HCT116 (cell line): ENCODE measurements at regions not wholly inside any gene's neighbourhood (a gene's known extent, or its start where the extent isn't known, plus 50 kb on each side); places are given as distances from the start of the nearest gene placed in this dataset.
A peak's percentile ranks its signal among the peaks of the same experiment; 100 is the strongest.
"Not testable (repeated sequence)": the region's sequence is repeated elsewhere in the genome, so short reads cannot be mapped to it uniquely, and the experiment has no call there.

ENCODE experiments used
- ATAC-seq: fragments of 200-7000 bp; cut with Tn5 transposase; 2 replicates; pipeline ENCODE4 v1.9.1; 2020; ENCODE audit warnings: mild to moderate bottlenecking, moderate library complexity
- BruUV-seq: library from RNA; stranded (reverse); fragments of 400-500 nt; replicated peaks from 2 replicates; lab custom pipeline; 2021; lab: Mats Ljungman, UMichigan
- CTCF ChIA-PET: fragments of 300-600 bp; sonication (Branson Sonifier 250); formaldehyde crosslinking; loops from one replicate; lab custom pipeline; 2021; ENCODE audit warnings: antibody characterized with exemption; lab: Charles Lee
- POLR2A ChIA-PET: fragments of 300-600, 350-600 bp; sonication (Branson Sonifier 250); formaldehyde crosslinking; loops from one replicate; lab custom pipeline; 2021; ENCODE audit warnings: antibody characterized with exemption; lab: Charles Lee
- RAD21 ChIA-PET, 2 experiments: fragments of 300-600 bp; sonication (Branson Sonifier 250); formaldehyde crosslinking; loops; one replicate each; lab custom pipeline; 2023; ENCODE audit warnings: low total read pairs in 2 of 2; ENCODE audit not compliant: uncharacterized antibody in 2 of 2, unreplicated experiment in 2 of 2, low non-redundant PET in 1 of 2; lab: Charles Lee
- DNase-seq: peaks from one replicate; pipeline ENCODE4 v3.0.0-alpha.2; 2010; ENCODE audit warnings: low read depth, low spot score
- H2AFZ ChIP-seq: fragments of 200-600 bp; shearing (Covaris generic), sonication (generic); 2 replicates; pipeline ENCODE4 v1.6.1; 2017; ENCODE audit warnings: low read depth, mixed run types, mixed read lengths, antibody characterized with exemption, low read length; ENCODE audit not compliant: poor library complexity, severe bottlenecking
- H3K27ac ChIP-seq: 2 replicates; pipeline ENCODE4 v1.5.1; 2012; ENCODE audit warnings: low read depth, low read length
- H3K27me3 ChIP-seq: fragments of 200-600 bp; sonication (generic); 2 replicates; pipeline ENCODE4 v1.6.1; 2016; ENCODE audit warnings: mixed run types, low read length, mixed read lengths; ENCODE audit not compliant: insufficient read depth
- H3K36me3 ChIP-seq, 2 experiments: fragments of 200-500 bp in 1 of 2; fragments of 200-600 bp in 1 of 2; sonication (Bioruptor generic) in 1 of 2; sonication (generic) in 1 of 2; 2 replicates each; pipeline versions ENCODE4 v1.5.1 to v1.6.1; 2014 to 2016; ENCODE audit warnings: low read length in 2 of 2, inconsistent platforms in 1 of 2, mixed read lengths in 1 of 2, mixed run types in 1 of 2; ENCODE audit not compliant: insufficient read depth in 2 of 2, control insufficient read depth in 1 of 2
- H3K4me1 ChIP-seq, 2 experiments: fragments of 200-600 bp in 1 of 2; sonication (generic) in 1 of 2; 2 replicates each; pipeline versions ENCODE4 v1.5.1 to v1.6.1; 2012 to 2017; ENCODE audit warnings: low read length in 2 of 2, inconsistent platforms in 1 of 2, mild to moderate bottlenecking in 1 of 2, mixed read lengths in 1 of 2, mixed run types in 1 of 2, moderate library complexity in 1 of 2; ENCODE audit not compliant: insufficient read depth in 2 of 2, control insufficient read depth in 1 of 2
- H3K4me2 ChIP-seq: fragments of 200-600 bp; sonication (generic); 2 replicates; pipeline ENCODE4 v1.6.1; 2017; ENCODE audit warnings: mixed run types, low read length, mixed read lengths
- H3K4me3 ChIP-seq, 2 experiments: fragments of 200-600 bp in 1 of 2; sonication (generic) in 1 of 2; replicated peaks in 1 of 2; 2 replicates each; pipeline ENCODE4 v1.5.1; 2011 to 2016; ENCODE audit warnings: low read length in 2 of 2, control low read depth in 1 of 2, low read depth in 1 of 2, mild to moderate bottlenecking in 1 of 2, mixed read lengths in 1 of 2, mixed run types in 1 of 2
- H3K79me2 ChIP-seq: fragments of 200-600 bp; sonication (generic); 2 replicates; pipeline ENCODE4 v1.6.1; 2017; ENCODE audit warnings: mild to moderate bottlenecking, mixed run types, low read length, moderate library complexity, mixed read lengths; ENCODE audit not compliant: insufficient read depth
- H3K9ac ChIP-seq: fragments of 200-600 bp; sonication (generic); 2 replicates; pipeline ENCODE4 v1.6.1; 2016; ENCODE audit warnings: low read length, mixed read lengths
- H3K9me2 ChIP-seq: fragments of 200-600 bp; sonication (generic), shearing (Covaris generic); 2 replicates; pipeline ENCODE4 v1.6.1; 2017; ENCODE audit warnings: mixed run types, mild to moderate bottlenecking, moderate library complexity; ENCODE audit not compliant: insufficient read depth
- H3K9me3 ChIP-seq, 2 experiments: fragments of 200-500 bp in 1 of 2; fragments of 200-600 bp in 1 of 2; sonication (Bioruptor generic) in 1 of 2; sonication (generic) in 1 of 2; 2 replicates each; pipeline ENCODE4 v1.6.1; 2014 to 2017; ENCODE audit warnings: low read length in 2 of 2, mixed read lengths in 2 of 2, inconsistent platforms in 1 of 2, low read depth in 1 of 2, mild to moderate bottlenecking in 1 of 2, mixed run types in 1 of 2, moderate library complexity in 1 of 2; ENCODE audit not compliant: control insufficient read depth in 1 of 2, insufficient read depth in 1 of 2
- H4K20me1 ChIP-seq: fragments of 200-600 bp; sonication (generic), shearing (Covaris generic); 2 replicates; pipeline ENCODE4 v1.6.1; 2017; ENCODE audit warnings: mixed run types, mild to moderate bottlenecking, moderate library complexity; ENCODE audit not compliant: insufficient read depth
- CBX3 ChIP-seq: IDR thresholded peaks from 2 replicates; pipeline ENCODE4 v1.6.1; 2012; ENCODE audit warnings: low read depth
- CEBPB ChIP-seq: IDR thresholded peaks from 2 replicates; pipeline ENCODE4 v1.6.1; 2012; ENCODE audit warnings: low read depth
- EZH2 ChIP-seq: fragments of 200-600 bp; sonication (generic); IDR thresholded peaks from 2 replicates; pipeline ENCODE4 v1.6.1; 2017; ENCODE audit warnings: antibody characterized with exemption, mixed run types
- FOSL1 ChIP-seq: IDR thresholded peaks from 2 replicates; pipeline ENCODE4 v1.6.1; 2012; ENCODE audit warnings: low read depth
- JUND ChIP-seq: IDR thresholded peaks from 2 replicates; pipeline ENCODE4 v1.6.1; 2012
- MAX ChIP-seq: IDR thresholded peaks from 2 replicates; pipeline ENCODE4 v1.6.1; 2012
- RAD21 ChIP-seq: IDR thresholded peaks from 2 replicates; pipeline ENCODE4 v1.6.1; 2012; ENCODE audit warnings: low read depth, mild to moderate bottlenecking
- SIN3A ChIP-seq: IDR thresholded peaks from 2 replicates; pipeline ENCODE4 v1.6.1; 2012; ENCODE audit warnings: low read depth
- SP1 ChIP-seq: IDR thresholded peaks from 2 replicates; pipeline ENCODE4 v1.6.1; 2012; ENCODE audit warnings: low read depth
- SRF ChIP-seq: IDR thresholded peaks from 2 replicates; pipeline ENCODE4 v1.6.1; 2012; ENCODE audit warnings: low read depth
- intact Hi-C: fragments of 100-400 bp; cut with micrococcal nuclease; formaldehyde crosslinking; loops from 2 replicates; pipeline ENCODE4 v1.10.0; 2022
- TF ChIP-seq, protein P1 (sequence below), 3 experiments: fragments of 200-600 bp in 1 of 3; sonication (generic) in 1 of 3; IDR thresholded peaks in 2 of 3; conservative IDR thresholded peaks in 1 of 3; 2 replicates each; pipeline ENCODE4 v1.5.1; 2012 to 2017; ENCODE audit warnings: low read depth in 2 of 3, low read length in 2 of 3, antibody characterized with exemption in 1 of 3, borderline replicate concordance in 1 of 3, control low read depth in 1 of 3, mild to moderate bottlenecking in 1 of 3, mixed read lengths in 1 of 3, mixed run types in 1 of 3, moderate library complexity in 1 of 3; ENCODE audit not compliant: insufficient read depth in 1 of 3

DNA sequence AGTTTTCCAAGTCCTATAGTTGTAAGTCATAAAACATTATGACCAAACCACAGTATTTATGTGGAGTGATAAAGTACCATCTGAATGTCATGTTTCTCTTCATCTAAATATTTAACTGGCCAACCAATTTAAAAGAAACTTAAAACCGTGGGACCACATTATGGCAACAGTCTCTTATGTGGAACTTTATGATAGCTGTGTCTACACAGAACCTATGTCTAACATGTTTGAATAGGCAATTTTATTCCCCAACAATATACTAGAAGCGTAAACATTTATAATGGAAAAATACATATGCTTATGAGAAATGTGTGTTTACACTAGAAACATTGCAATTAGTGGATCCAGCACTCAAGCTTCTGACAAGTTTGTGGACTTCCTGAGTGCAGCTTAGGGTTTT, 680.7 kb downstream of the REEP3 start:
- H3K4me1 ChIP-seq, result peaks cover 0 to 6% of the 10 kb centered on the region in 2 experiments; a peak in 1 of 4 replicates
- ChIA-PET POLR2A (no interaction called here), RAD21 (no interaction called here), CTCF (no interaction called here)
- ATAC-seq (no peak), DNase-seq (no peak)
- TF ChIP-seq SIN3A, result no peak
- TF ChIP-seq EZH2, result no peak
- TF ChIP-seq, protein P1, sequence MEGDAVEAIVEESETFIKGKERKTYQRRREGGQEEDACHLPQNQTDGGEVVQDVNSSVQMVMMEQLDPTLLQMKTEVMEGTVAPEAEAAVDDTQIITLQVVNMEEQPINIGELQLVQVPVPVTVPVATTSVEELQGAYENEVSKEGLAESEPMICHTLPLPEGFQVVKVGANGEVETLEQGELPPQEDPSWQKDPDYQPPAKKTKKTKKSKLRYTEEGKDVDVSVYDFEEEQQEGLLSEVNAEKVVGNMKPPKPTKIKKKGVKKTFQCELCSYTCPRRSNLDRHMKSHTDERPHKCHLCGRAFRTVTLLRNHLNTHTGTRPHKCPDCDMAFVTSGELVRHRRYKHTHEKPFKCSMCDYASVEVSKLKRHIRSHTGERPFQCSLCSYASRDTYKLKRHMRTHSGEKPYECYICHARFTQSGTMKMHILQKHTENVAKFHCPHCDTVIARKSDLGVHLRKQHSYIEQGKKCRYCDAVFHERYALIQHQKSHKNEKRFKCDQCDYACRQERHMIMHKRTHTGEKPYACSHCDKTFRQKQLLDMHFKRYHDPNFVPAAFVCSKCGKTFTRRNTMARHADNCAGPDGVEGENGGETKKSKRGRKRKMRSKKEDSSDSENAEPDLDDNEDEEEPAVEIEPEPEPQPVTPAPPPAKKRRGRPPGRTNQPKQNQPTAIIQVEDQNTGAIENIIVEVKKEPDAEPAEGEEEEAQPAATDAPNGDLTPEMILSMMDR (IDR thresholded peaks at IDR 0.05 in 2 of 3, conservative IDR thresholded peaks at IDR 0.05 in 1 of 3; ENCODE audit: borderline replicate concordance in 1 of 3, insufficient read depth in 1 of 3, low read depth in 2 of 3, low read length in 2 of 3), result no peak
- no peak for TF ChIP-seq RAD21
- TF ChIP-seq FOSL1, result no peak
- no peak for TF ChIP-seq CEBPB
- no peak for TF ChIP-seq SP1
- TF ChIP-seq CBX3, result no peak
- no peak overlapping the region for H3K9ac ChIP-seq
- H3K9me2 ChIP-seq, result no peaks in the 10 kb centered on the region
- H4K20me1 ChIP-seq, result no peaks in the 10 kb centered on the region
- no peaks in the 10 kb centered on the region for H3K79me2 ChIP-seq
- H3K27ac ChIP-seq, result no peak overlapping the region
- no peaks in the 10 kb centered on the region for H3K9me3 ChIP-seq
- no peak overlapping the region for H3K4me3 ChIP-seq
- intact Hi-C loops, result no loop called here
- H3K36me3 ChIP-seq, result no peaks in the 10 kb centered on the region
- no TSS peak for BruUV-seq
- no peak overlapping the region for H3K4me2 ChIP-seq
- no peak overlapping the region for H2AFZ ChIP-seq
- H3K27me3 ChIP-seq, result no peaks in the 10 kb centered on the region

GRCh38 chr10:64204504-64204903, 683.3 kb downstream of the REEP3 start:
- H3K9me3 ChIP-seq, H3K4me2 ChIP-seq, H2AFZ ChIP-seq, H3K9ac ChIP-seq, H3K27ac ChIP-seq, CTCF ChIA-PET, H3K4me3 ChIP-seq, BruUV-seq, H3K9me2 ChIP-seq, POLR2A ChIA-PET, H3K79me2 ChIP-seq, H3K27me3 ChIP-seq, intact Hi-C loops, RAD21 ChIA-PET, H4K20me1 ChIP-seq, H3K36me3 ChIP-seq: not testable (repeated sequence)
- TF ChIP-seq JUND (peak; percentile 80), CBX3 (peak; percentile 78; the same call in 1 of the 2 replicates), MAX (0 out of 2 replicates have a peak, but pooled peaks have one; percentile 26), SP1 (peak; percentile 51; the same call in 1 of the 2 replicates), FOSL1 (peak; percentile 81), SRF (0 out of 2 replicates have a peak, but pooled peaks have one; percentile 27), CEBPB (peak; percentile 49; the same call in 1 of the 2 replicates)
- DNase-seq (peak; percentile 59), ATAC-seq (peak; percentile 49)
- peaks cover 0 to 12% of the 10 kb centered on the region in 2 experiments; a peak in 2 of 4 replicates for H3K4me1 ChIP-seq
